Erythroblast (primary cell): ENCODE measurements at regions not wholly inside any gene's neighbourhood (a gene's known extent, or its start where the extent isn't known, plus 50 kb on each side); places are given as distances from the start of the nearest gene placed in this dataset.

Source experiments
- DNase-seq, 2 experiments: peaks; one replicate each; lab custom pipeline; 2025; lab: John Stamatoyannopoulos, UW
- GATA1 ChIP-seq: IDR thresholded peaks from 2 replicates; pipeline ENCODE4 v1.6.1; 2011; ENCODE audit warnings: low read depth, mild to moderate bottlenecking, control low read depth, low read length, moderate library complexity
- POLR2A ChIP-seq: IDR thresholded peaks from 2 replicates; pipeline ENCODE4 v1.6.1; 2011; ENCODE audit warnings: mild to moderate bottlenecking, low read length

DNA sequence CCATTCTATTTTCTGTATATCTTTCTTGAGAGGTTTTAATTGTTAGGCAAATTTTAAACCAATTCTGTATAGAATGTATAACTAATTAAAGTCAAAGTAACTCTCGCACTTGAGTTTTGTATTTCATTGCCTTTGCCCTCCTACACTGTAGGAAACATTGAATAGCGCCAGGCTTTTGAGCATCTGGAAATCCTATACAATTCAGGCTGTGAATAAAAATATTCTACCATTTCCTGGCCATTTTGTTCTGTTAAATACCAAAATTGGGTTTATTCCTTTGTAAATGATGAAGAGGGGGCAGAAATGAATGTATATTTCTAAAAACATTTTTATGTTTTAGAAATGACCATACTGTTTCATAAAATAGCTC, 571.8 kb upstream of the CLINT1 start:
- no peak for DNase-seq
- TF ChIP-seq GATA1 = no peak
- TF ChIP-seq POLR2A = no peak

GRCh38 chr5:158430166-158430797, 571.3 kb upstream of the CLINT1 start:
- TF ChIP-seq POLR2A (no peak), GATA1 (no peak)
- no peak for DNase-seq

- DNase-seq = no peak
- TF ChIP-seq GATA1 (no peak), POLR2A (no peak)
Observed at GRCh38 chr5:158429564-158429963, 570.6 kb upstream of the CLINT1 start.

GRCh38 chr5:158423623-158424200, 564.8 kb upstream of the CLINT1 start:
- TF ChIP-seq POLR2A = no peak
- DNase-seq = no peak

DNA sequence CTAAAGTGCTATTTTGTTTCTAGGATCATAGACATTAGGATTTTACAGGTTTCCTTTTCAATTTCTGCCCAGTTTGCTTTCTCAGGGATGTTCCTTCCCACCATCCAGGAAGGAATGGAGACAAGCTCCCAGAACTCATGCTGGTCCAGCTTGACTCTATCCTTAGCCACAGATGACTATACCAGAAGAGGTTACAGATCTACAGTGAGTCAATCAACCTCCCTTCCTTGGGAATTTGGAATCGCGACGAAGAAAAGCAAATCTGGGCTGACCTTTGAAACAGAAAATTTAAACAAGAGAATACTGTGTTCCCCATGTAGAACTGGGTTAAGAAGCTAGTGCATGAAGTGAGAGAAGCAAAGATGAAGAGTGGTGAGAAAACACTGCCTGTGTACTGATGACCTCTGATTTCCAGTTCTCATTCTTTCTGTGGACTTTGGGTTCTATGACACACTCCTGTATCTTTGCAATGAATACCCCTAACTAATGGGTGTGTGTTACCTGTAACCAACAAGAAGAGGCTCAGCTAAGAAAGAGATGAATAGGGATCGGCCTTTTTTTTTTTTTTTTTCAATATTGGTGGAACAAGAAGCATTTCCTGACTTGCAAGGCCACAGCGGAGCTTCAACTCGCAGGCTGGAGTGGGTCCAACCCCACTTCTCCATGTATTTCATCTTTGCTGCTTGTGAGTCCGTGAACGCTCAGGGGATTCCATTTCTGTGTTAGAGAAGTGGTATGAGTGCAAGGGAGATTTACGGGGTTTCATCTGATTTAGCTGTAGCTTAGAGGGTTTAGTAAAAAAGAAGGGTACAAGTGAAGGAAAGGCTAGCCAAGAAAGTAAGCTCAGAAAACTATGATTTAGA, 563.9 kb upstream of the CLINT1 start:
- DNase-seq = no peak
- no peak for TF ChIP-seq GATA1
- no peak for TF ChIP-seq POLR2A

DNA sequence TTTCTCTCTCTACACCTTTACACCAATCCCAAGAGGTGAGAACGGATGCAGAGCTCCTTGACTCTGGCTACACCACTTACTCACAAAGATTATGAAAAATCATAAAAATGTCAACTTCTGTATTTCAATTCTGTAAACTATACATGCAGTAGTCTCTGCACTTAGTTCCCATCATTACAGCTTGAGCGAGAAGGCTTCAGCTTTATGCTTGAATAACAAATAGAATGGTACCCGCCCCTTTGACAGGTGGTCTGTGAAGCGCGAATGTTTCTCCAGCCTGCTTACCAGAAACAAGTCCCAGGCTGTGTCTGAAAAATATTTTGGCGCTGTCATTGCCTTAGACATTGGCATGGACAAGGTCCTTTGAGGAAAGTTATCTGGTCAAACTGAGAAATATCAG, 562.4 kb upstream of the CLINT1 start:
- TF ChIP-seq POLR2A (no peak), GATA1 (no peak)
- DNase-seq = no peak

DNA sequence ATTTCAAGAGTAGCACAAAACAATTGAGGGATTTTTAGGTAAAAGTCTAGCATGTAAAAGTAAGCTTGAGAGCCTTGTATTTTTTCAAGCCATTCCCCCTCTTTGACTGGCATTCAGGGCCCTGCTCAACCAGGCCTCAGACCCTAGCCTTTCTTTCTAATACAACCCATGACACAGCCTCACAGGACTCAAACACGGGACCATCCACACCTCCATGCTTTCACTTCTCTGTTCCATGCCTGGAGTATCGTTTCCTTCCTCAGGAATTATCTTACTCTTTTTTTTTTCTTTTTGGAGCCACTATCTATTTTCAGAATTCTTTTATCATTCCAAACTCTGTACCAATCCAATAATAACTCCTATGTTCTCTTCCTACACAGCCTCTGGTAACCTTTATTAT, 560.2 kb upstream of the CLINT1 start:
- no peak for DNase-seq
- TF ChIP-seq GATA1 (no peak), POLR2A (no peak)

DNA sequence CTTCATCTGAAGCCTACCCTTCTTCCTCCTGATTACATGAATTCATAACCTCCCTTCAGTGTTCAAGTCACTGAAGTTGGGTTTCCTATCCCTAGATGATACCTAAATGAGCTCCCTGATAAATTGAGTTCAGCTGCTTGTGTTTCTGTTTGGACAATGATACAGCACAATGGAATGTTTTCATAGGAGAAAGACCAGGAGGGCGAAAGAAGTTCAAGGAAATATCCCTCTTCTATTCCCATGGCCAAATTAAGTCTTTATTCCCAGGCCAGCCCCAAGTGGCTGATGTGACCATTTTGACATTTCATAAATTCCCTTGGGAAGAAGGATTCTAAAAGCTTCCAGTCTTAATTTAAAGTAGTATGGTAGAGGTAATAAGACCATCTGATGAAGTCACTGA, 555.8 kb upstream of the CLINT1 start:
- DNase-seq = no peak
- TF ChIP-seq GATA1 (no peak), POLR2A (no peak)

GRCh38 chr5:158414333-158414762, 555.4 kb upstream of the CLINT1 start:
- TF ChIP-seq POLR2A = no peak
- TF ChIP-seq GATA1 = no peak
- no peak for DNase-seq

DNA sequence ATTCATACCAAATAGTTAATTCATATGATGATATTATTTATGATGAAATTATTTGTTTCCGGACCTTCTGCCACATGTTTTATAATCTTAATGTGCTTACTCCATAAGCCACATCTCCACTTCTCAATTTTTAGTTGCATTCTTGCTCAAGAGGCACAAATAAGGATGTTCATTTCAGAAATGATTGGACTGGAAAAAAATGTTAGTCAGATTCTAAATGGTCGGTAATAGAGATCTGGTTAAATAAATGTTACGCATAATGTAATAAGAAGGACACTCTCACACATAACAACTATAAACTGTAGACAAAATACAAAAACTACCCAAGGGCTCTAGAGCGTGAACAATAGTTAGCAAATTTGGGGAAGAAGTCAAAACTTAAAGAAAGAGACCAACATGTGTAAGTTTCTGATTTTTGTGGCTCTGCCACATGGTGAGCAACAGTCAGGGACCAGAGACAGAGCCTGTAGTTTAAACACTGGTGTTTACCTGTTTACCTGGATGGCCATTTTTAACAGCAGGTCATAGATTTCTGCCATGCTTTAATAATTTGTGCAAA, 554.3 kb upstream of the CLINT1 start:
- no peak for DNase-seq
- TF ChIP-seq GATA1 (no peak), POLR2A (no peak)

GRCh38 chr5:158410976-158411375, 552.0 kb upstream of the CLINT1 start:
- DNase-seq = no peak
- no peak for TF ChIP-seq GATA1

DNA sequence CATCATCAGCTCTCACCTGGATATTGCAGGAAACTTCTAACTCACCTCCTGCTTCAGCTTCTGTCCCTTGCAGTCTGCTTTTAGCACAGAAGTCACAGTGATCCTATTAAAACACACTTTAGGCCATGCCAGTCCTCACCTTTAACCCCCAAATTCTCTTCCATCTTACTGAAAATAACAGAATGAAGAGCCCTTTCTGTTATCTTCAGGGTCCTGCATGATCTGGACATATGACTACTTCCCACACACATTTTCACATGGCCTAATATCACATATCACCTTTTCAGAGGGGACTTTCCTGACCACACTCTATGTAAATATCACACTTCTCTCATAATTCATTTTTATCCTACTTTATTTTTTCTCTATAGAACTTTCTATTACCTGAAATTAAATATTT, 550.6 kb upstream of the CLINT1 start:
- no peak for DNase-seq
- no peak for TF ChIP-seq POLR2A

DNA sequence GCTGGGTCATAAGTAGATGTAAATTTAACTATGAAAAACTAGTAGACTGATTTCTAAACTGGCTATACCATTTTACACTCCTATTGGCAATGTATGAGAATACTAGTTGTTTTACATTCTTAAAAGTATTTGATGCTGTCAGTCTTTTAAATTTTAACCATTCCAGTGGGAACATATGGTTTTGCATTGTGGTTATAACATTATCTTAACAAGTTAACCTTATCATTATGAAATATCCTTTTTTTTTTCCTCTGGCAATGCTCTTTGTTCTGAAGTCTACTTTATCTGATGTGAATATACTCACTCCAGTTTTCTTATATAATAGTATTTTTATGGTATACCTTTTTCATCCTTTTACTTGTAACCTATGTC, 548.9 kb upstream of the CLINT1 start:
- DNase-seq = no peak
- TF ChIP-seq POLR2A = no peak
- no peak for TF ChIP-seq GATA1
